Natural killer cell (primary cell): ENCODE measurements at regions not wholly inside any gene's neighbourhood (a gene's known extent, or its start where the extent isn't known, plus 50 kb on each side); places are given as distances from the start of the nearest gene placed in this dataset.

Experiments used
- ATAC-seq, 3 donors: fragments of 150-1000 bp in 2 of 3; fragments of 200-7000 bp in 1 of 3; cut with Tn5 transposase; 1 replicate in 1 of 3; 2 replicates in 2 of 3; pipeline ENCODE4 v1.10.0; 2021; ENCODE audit warnings: mild to moderate bottlenecking in 2 of 3, moderate library complexity in 2 of 3
- DNase-seq, 2 donors: peaks; one replicate each; pipeline versions ENCODE4 v3.0.0 to v3.0.0-alpha.2; 2013 to 2021; ENCODE audit warnings: mixed read lengths in 1 of 2
- H3K27ac ChIP-seq: one replicate; pipeline ENCODE4 v1.5.1; 2013; ENCODE audit warnings: mild to moderate bottlenecking, low read length
- H3K27me3 ChIP-seq: one replicate; pipeline ENCODE4 v1.6.1; 2013; ENCODE audit warnings: low read length; ENCODE audit not compliant: control insufficient read depth, insufficient read depth
- H3K36me3 ChIP-seq: one replicate; pipeline ENCODE4 v1.6.1; 2013; ENCODE audit warnings: low read length; ENCODE audit not compliant: control insufficient read depth, insufficient read depth
- H3K4me1 ChIP-seq: one replicate; pipeline ENCODE4 v1.6.1; 2013; ENCODE audit warnings: low read length; ENCODE audit not compliant: control insufficient read depth, insufficient read depth
- H3K4me3 ChIP-seq: one replicate; pipeline ENCODE4 v1.5.1; 2013; ENCODE audit warnings: low read length
- H3K9me3 ChIP-seq: one replicate; pipeline ENCODE4 v1.6.1; 2013; ENCODE audit warnings: low read length; ENCODE audit not compliant: control insufficient read depth, insufficient read depth
- H3K27ac Mint-ChIP-seq, 2 donors: one replicate each; pipeline ENCODE4 v1.8.0; 2022; ENCODE audit warnings: mild to moderate bottlenecking in 2 of 2, mixed read lengths in 2 of 2, moderate library complexity in 1 of 2
- H3K27me3 Mint-ChIP-seq, 2 donors: one replicate each; pipeline ENCODE4 v1.8.0; 2022; ENCODE audit warnings: low read depth in 2 of 2, mixed read lengths in 2 of 2
- H3K36me3 Mint-ChIP-seq: one replicate; pipeline ENCODE4 v1.8.0; 2022; ENCODE audit warnings: mixed read lengths
- H3K4me1 Mint-ChIP-seq, 2 donors: one replicate each; pipeline ENCODE4 v1.8.0; 2022; ENCODE audit warnings: mixed read lengths in 2 of 2
- H3K4me3 Mint-ChIP-seq: one replicate; pipeline ENCODE4 v1.8.0; 2022; ENCODE audit warnings: mild to moderate bottlenecking, moderate library complexity, mixed read lengths
- H3K9me3 Mint-ChIP-seq, 2 donors: one replicate each; pipeline ENCODE4 v1.8.0; 2022; ENCODE audit warnings: mixed read lengths in 2 of 2
- WGBS: methylation state at CpG from one replicate; pipeline ENCODE4 v1.1.7; 2013; ENCODE audit warnings: missing lambda C conversion rate; ENCODE audit not compliant: insufficient coverage; 5-methylcytosine and 5-hydroxymethylcytosine counted together
- intact Hi-C: fragments of 100-400 bp; cut with micrococcal nuclease; formaldehyde crosslinking; loops from one replicate; pipeline ENCODE4 v1.14.2; 2022
- TF ChIP-seq, protein P1 (sequence below): fragments of 200-600 bp; IDR thresholded peaks from one replicate; pipeline ENCODE4 v1.8.0; 2022; ENCODE audit warnings: antibody characterized with exemption

DNA sequence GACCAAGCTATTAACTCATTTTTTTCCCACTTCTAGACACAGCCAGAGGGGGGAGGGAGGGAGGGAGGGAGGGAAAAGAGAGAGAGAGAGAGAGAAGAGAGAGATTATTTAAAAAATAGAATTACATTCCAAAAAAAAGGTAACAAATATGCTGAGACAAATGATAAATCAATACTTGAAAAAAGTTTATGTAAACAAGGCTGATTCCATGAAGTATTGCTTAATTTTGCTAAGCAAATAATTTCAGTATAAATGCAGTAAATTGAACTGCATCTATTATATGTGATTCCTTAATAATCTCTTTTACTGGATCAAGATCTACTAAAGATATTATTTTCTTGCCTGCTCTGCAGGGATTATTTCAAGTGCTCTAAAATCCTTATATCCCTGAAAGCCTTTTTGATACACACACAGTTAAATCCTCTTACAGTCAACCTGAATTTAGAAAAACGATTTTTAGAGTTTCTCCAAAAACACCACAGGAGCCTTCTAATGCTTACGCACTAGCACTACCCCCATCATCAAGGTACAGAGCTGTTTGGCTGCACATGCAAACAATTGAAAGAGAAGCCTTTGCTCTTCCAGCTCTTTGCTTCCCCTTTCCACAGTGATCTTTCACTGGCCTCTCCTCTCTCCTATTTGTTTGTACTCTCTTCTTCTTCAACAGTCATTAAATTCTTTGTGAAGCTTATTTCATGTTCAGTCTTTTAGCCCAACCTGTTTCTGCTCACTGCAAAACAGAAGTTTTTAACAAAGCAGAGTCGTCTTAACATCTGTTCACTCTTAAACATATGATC lies 426.3 kb upstream of the FAM241A start:
- H3K27me3 ChIP-seq, result no peaks in the 10 kb centered on the region
- no peak for DNase-seq
- H3K9me3 ChIP-seq, result no peaks in the 10 kb centered on the region
- Mint-ChIP-seq H3K36me3 (no peaks in the 10 kb centered on the region), H3K4me1 (no peaks in the 10 kb centered on the region), H3K27me3 (no peaks in the 10 kb centered on the region), H3K9me3 (peaks cover 2 to 6% of the 10 kb centered on the region in 2 donors), H3K27ac (no peak overlapping the region), H3K4me3 (no peak overlapping the region)
- no peak overlapping the region for H3K27ac ChIP-seq
- TF ChIP-seq, protein P1, sequence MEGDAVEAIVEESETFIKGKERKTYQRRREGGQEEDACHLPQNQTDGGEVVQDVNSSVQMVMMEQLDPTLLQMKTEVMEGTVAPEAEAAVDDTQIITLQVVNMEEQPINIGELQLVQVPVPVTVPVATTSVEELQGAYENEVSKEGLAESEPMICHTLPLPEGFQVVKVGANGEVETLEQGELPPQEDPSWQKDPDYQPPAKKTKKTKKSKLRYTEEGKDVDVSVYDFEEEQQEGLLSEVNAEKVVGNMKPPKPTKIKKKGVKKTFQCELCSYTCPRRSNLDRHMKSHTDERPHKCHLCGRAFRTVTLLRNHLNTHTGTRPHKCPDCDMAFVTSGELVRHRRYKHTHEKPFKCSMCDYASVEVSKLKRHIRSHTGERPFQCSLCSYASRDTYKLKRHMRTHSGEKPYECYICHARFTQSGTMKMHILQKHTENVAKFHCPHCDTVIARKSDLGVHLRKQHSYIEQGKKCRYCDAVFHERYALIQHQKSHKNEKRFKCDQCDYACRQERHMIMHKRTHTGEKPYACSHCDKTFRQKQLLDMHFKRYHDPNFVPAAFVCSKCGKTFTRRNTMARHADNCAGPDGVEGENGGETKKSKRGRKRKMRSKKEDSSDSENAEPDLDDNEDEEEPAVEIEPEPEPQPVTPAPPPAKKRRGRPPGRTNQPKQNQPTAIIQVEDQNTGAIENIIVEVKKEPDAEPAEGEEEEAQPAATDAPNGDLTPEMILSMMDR, result no peak
- no peaks in the 10 kb centered on the region for H3K36me3 ChIP-seq
- no peak for ATAC-seq
- WGBS, result 66% methylated on average over 3 of the region's 3 CpGs
- H3K4me3 ChIP-seq, result no peak overlapping the region
- H3K4me1 ChIP-seq, result no peaks in the 10 kb centered on the region
- intact Hi-C loops, result no loop called here

DNA sequence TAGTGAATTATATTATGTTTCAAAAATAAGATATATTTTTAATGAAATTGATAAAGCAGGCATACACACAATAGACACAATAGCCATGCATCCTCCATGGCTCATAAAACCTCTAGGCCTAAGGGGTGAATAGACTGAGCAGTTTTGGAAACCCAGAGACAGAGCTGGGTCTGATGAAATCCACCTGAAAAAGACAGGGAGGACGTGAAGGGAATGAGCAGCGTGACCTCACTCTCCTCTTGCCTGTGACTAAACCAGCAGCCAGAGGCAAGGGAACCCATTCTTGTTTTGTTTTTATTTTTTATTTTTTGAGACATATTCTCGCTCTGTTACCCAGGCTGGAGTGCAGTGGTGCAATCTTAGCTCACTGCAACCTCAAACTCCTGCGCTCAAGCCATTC lies 424.4 kb upstream of the FAM241A start:
- no peaks in the 10 kb centered on the region for H3K36me3 ChIP-seq
- H3K4me1 ChIP-seq, result no peaks in the 10 kb centered on the region
- WGBS, result 81% methylated on average over 4 of the region's 4 CpGs
- no peak overlapping the region for H3K4me3 Mint-ChIP-seq
- H3K4me3 ChIP-seq, result no peak overlapping the region
- no peak overlapping the region for H3K27ac ChIP-seq
- no peaks in the 10 kb centered on the region for H3K27me3 ChIP-seq
- peaks cover 2 to 5% of the 10 kb centered on the region in 2 donors for H3K9me3 Mint-ChIP-seq
- ATAC-seq, result no peak
- H3K36me3 Mint-ChIP-seq, result no peaks in the 10 kb centered on the region
- no peak overlapping the region for H3K27ac Mint-ChIP-seq
- H3K9me3 ChIP-seq, result no peaks in the 10 kb centered on the region
- no peaks in the 10 kb centered on the region for H3K4me1 Mint-ChIP-seq
- H3K27me3 Mint-ChIP-seq, result no peaks in the 10 kb centered on the region
- TF ChIP-seq, protein P1, result no peak
- intact Hi-C loops, result no loop called here
- DNase-seq, result no peak

DNA sequence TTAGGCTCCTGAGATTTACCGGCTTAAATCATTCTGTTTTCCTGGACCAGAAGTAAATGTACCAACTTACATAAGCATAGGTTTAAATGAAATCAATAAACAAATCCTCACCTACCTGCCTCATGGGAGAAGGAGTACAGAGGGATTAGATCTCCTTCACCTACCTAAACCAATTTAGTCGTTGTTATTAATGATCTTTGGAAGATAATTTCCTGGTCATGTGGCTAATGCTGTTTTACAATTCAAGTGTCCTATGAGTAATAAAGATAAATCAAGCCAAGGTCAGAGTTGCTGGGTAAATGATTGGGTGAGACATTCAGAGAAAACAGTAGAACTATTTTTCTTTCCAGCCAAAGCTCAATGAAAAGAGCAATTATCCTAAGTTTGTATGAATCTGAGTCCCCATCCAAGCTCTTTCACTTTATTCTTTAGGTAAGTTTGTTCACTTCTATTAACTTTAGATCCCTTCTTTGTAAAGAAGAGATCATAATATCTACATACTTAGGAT lies 423.0 kb upstream of the FAM241A start:
- Mint-ChIP-seq H3K4me1 (no peaks in the 10 kb centered on the region), H3K4me3 (no peak overlapping the region), H3K27me3 (no peaks in the 10 kb centered on the region), H3K9me3 (peaks cover 2 to 3% of the 10 kb centered on the region in 2 donors), H3K36me3 (no peaks in the 10 kb centered on the region), H3K27ac (no peak overlapping the region)
- intact Hi-C loops, result no loop called here
- no peaks in the 10 kb centered on the region for H3K36me3 ChIP-seq
- TF ChIP-seq, protein P1, result no peak
- H3K4me1 ChIP-seq, result no peaks in the 10 kb centered on the region
- WGBS, result 71% methylated on average over 1 of the region's 2 CpGs
- no peaks in the 10 kb centered on the region for H3K9me3 ChIP-seq
- no peak overlapping the region for H3K4me3 ChIP-seq
- no peaks in the 10 kb centered on the region for H3K27me3 ChIP-seq
- ATAC-seq (no peak), DNase-seq (no peak)
- no peak overlapping the region for H3K27ac ChIP-seq

DNA sequence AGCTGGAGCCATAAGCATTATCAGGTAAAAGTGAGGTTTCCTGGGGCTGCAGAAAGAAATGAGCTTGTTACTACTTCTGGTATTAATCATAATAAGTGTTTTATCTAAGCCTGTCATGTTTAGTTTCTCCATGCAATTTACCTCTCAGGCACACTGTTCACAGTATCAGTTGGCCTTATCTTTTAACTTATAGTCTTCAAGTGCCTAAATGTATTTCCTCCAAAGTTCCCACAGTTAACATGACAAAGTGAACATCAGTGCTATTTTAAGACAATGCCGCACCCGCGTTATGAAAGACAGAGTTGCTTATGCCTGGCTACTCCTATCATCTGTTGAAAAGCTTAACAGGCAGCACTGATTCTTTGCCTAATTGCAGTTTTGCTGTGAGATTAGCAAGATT lies 408.7 kb upstream of the FAM241A start:
- TF ChIP-seq, protein P1, result no peak
- Mint-ChIP-seq H3K36me3 (no peaks in the 10 kb centered on the region), H3K4me3 (no peak overlapping the region), H3K27me3 (no peaks in the 10 kb centered on the region), H3K9me3 (peaks cover 15 to 19% of the 10 kb centered on the region in 2 donors), H3K27ac (no peak overlapping the region), H3K4me1 (no peaks in the 10 kb centered on the region)
- 31% methylated on average over 3 of the region's 3 CpGs for WGBS
- no peaks in the 10 kb centered on the region for H3K4me1 ChIP-seq
- no peaks in the 10 kb centered on the region for H3K9me3 ChIP-seq
- H3K27me3 ChIP-seq, result no peaks in the 10 kb centered on the region
- intact Hi-C loops, result no loop called here
- DNase-seq (no peak), ATAC-seq (no peak)
- H3K36me3 ChIP-seq, result no peaks in the 10 kb centered on the region
- H3K27ac ChIP-seq, result no peak overlapping the region
- H3K4me3 ChIP-seq, result no peak overlapping the region
